Stimulated activated CD4-positive, alpha-beta T cell treated with anti-CD3 and anti-CD28 coated beads, Interleukin-4, amount 100 ng/mL, for 4 hours (primary cell): ENCODE measurements at regions not wholly inside any gene's neighbourhood (a gene's known extent, or its start where the extent isn't known, plus 50 kb on each side); places are given as distances from the start of the nearest gene placed in this dataset.

Experiments
- DNase-seq, 2 experiments: peaks; one replicate each; pipeline ENCODE4 v3.0.0-alpha.2; 2020

- no peak for DNase-seq
Measured at GRCh38 chr20:21936720-21937380, 231.4 kb downstream of the PAX1 start.

- no peak for DNase-seq
Measured at GRCh38 chr20:21936261-21936660, 230.8 kb downstream of the PAX1 start.

GRCh38 chr20:21933526-21933925 lies 228.1 kb downstream of the PAX1 start:
- no peak for DNase-seq

GRCh38 chr20:21921251-21921650 lies 215.8 kb downstream of the PAX1 start:
- DNase-seq = no peak

- DNase-seq = no peak
Measured at GRCh38 chr20:21920211-21920610, 214.7 kb downstream of the PAX1 start.

- DNase-seq = no peak
Measured at GRCh38 chr20:21918398-21918797, 212.9 kb downstream of the PAX1 start.

GRCh38 chr20:21902391-21902790 lies 196.9 kb downstream of the PAX1 start:
- DNase-seq = no peak

GRCh38 chr20:21901470-21902275 lies 196.2 kb downstream of the PAX1 start:
- DNase-seq = no peak

GRCh38 chr20:21900431-21900830 lies 195.0 kb downstream of the PAX1 start:
- no peak for DNase-seq

- DNase-seq = no peak
Measured at GRCh38 chr20:21874921-21875320, 169.5 kb downstream of the PAX1 start.

GRCh38 chr20:21874127-21874526 lies 168.7 kb downstream of the PAX1 start:
- DNase-seq = no peak

GRCh38 chr20:21873291-21873690 lies 167.8 kb downstream of the PAX1 start:
- no peak for DNase-seq

- DNase-seq = no peak
Measured at GRCh38 chr20:21867811-21868210, 162.3 kb downstream of the PAX1 start.

- DNase-seq = no peak
Measured at GRCh38 chr20:21867353-21867752, 161.9 kb downstream of the PAX1 start.

- no peak for DNase-seq
Measured at GRCh38 chr20:21862956-21863355, 157.5 kb downstream of the PAX1 start.

- DNase-seq = no peak
Measured at GRCh38 chr20:21862259-21862946, 156.9 kb downstream of the PAX1 start.

- DNase-seq = no peak
Measured at GRCh38 chr20:21840991-21841390, 135.5 kb downstream of the PAX1 start.

- DNase-seq = no peak
Measured at GRCh38 chr20:21839982-21840381, 134.5 kb downstream of the PAX1 start.

GRCh38 chr20:21836346-21836745 lies 130.9 kb downstream of the PAX1 start:
- DNase-seq = no peak

- DNase-seq = no peak
Measured at GRCh38 chr20:21835042-21835441, 129.6 kb downstream of the PAX1 start.

GRCh38 chr20:21832442-21833385 lies 127.2 kb downstream of the PAX1 start:
- no peak for DNase-seq

- DNase-seq = no peak
Measured at GRCh38 chr20:21826976-21827375, 121.5 kb downstream of the PAX1 start.

- DNase-seq = no peak
Measured at GRCh38 chr20:21821358-21821757, 115.9 kb downstream of the PAX1 start.
